ENCODE measurements at regions not wholly inside any gene's neighbourhood (a gene's known extent, or its start where the extent isn't known, plus 50 kb on each side); places are given as distances from the start of the nearest gene placed in this dataset.
"Not testable (repeated sequence)": the region's sequence is repeated elsewhere in the genome, so short reads cannot be mapped to it uniquely, and the experiment has no call there.

DNA sequence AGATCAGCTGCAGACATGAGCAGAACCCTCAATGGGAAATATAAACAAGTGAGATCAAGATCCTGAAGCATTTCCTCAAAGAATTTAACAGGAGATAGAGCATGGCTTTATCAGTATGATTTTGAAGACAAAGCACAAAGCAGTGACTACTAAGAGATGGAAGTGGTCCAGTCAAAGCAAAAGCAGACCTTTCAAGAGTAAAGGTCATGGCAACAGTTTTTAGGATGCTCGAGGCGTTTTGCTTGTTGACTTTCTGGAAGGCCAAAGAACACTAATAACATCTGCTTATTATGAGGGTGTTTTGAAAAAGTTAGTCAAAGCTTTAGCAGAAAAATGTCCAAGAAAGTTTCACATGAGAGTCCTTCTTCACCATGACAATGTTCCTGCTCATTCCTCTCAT is 128.5 kb downstream of the KCNE4 start:
- H3K27ac ChIP-seq = no peak overlapping the region
- no peaks in the 10 kb centered on the region for H3K27me3 ChIP-seq (ENCODE audit: low read depth)
- intact Hi-C loops (cut with DNase I) = no loop called here
- no peaks in the 10 kb centered on the region for H3K9me3 ChIP-seq
- no peak overlapping the region for H3K4me3 ChIP-seq
- H3K36me3 ChIP-seq = no peaks in the 10 kb centered on the region
- no peak for DNase-seq
- TF ChIP-seq, protein P1, sequence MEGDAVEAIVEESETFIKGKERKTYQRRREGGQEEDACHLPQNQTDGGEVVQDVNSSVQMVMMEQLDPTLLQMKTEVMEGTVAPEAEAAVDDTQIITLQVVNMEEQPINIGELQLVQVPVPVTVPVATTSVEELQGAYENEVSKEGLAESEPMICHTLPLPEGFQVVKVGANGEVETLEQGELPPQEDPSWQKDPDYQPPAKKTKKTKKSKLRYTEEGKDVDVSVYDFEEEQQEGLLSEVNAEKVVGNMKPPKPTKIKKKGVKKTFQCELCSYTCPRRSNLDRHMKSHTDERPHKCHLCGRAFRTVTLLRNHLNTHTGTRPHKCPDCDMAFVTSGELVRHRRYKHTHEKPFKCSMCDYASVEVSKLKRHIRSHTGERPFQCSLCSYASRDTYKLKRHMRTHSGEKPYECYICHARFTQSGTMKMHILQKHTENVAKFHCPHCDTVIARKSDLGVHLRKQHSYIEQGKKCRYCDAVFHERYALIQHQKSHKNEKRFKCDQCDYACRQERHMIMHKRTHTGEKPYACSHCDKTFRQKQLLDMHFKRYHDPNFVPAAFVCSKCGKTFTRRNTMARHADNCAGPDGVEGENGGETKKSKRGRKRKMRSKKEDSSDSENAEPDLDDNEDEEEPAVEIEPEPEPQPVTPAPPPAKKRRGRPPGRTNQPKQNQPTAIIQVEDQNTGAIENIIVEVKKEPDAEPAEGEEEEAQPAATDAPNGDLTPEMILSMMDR (IDR thresholded peaks at IDR 0.05) = no peak
- no peaks in the 10 kb centered on the region for H3K4me1 ChIP-seq
- no peak for ATAC-seq

DNA sequence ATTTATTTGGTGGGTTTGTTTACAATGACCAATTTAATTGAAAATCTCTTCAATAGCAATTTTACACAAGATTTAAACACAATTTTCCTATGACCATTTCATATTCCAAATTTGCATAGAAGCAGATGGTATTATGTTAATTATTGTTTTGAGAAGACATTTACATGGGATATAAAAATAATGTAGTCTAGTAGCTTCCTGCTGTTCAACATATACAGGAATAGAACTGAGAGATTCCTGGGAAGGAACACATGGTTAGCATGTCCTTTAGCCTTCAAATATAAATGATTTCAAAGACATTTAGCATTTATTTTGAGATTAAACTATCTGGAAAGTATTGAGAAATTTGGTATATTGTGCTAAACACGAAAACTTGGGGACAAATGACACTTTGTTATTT is 129.6 kb downstream of the KCNE4 start:
- Histone ChIP-seq H3K36me3 (no peaks in the 10 kb centered on the region), H3K4me1 (no peaks in the 10 kb centered on the region), H3K27ac (no peak overlapping the region), H3K9me3 (no peaks in the 10 kb centered on the region), H3K27me3 (ENCODE audit: low read depth) (no peaks in the 10 kb centered on the region), H3K4me3 (no peak overlapping the region)
- no peak for ATAC-seq
- TF ChIP-seq, protein P1 (IDR thresholded peaks at IDR 0.05) = no peak
- intact Hi-C loops (cut with DNase I) = no loop called here
- no peak for DNase-seq

DNA sequence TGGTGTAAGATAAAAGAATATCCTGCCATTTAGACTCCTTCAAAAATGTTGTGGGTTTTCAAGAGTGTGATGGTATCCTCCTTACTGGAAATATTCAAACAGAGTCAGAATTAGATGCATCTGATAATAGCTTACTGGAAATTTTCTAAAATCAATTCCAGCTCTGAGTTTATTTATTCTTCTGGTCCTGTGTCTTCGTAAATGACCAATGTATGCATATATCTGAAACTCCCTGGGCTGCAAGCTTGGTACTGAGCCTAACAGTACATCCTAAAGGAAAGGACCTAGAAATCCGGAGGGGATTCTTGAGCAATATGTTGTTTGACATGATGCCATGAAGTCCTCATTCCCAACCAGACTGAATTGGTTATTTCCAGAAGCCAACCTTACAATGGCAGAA is 130.4 kb downstream of the KCNE4 start:
- no peaks in the 10 kb centered on the region for H3K9me3 ChIP-seq

DNA sequence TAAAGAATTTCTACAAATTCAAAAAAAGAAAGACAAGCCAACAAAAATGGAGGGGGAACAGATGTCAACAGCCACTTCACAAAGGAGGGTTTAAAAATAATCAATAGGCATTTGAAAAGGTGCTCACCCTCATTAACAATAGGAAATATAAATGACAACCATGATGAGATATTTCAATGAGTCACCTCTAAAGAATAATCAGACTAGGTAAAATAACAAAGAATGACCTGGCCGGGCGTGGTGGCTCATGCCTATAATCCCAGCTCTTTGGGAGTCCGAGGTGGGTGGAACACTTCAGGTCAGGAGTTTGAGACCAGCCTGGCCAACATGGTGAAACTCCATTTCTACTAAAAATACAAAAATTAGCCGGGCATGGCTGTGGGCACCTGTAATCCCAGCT is 133.6 kb downstream of the KCNE4 start:
- TF ChIP-seq, protein P1 (IDR thresholded peaks at IDR 0.05) = no peak
- ATAC-seq (no peak), DNase-seq (no peak)
- intact Hi-C loops (cut with DNase I) = no loop called here
- Histone ChIP-seq H3K27me3 (ENCODE audit: low read depth) (no peaks in the 10 kb centered on the region), H3K9me3 (no peaks in the 10 kb centered on the region), H3K4me3 (no peak overlapping the region), H3K4me1 (no peaks in the 10 kb centered on the region), H3K27ac (no peak overlapping the region), H3K36me3 (no peaks in the 10 kb centered on the region)

More for the DNA sequence above, 130.4 kb downstream of the KCNE4 start:
- Histone ChIP-seq H3K27ac (no peak overlapping the region), H3K4me1 (no peaks in the 10 kb centered on the region), H3K4me3 (no peak overlapping the region), H3K36me3 (no peaks in the 10 kb centered on the region), H3K27me3 (ENCODE audit: low read depth) (no peaks in the 10 kb centered on the region)
- no peak for ATAC-seq
- no peak for DNase-seq
- TF ChIP-seq, protein P1 (IDR thresholded peaks at IDR 0.05) = no peak
- intact Hi-C loops (cut with DNase I) = no loop called here

DNA sequence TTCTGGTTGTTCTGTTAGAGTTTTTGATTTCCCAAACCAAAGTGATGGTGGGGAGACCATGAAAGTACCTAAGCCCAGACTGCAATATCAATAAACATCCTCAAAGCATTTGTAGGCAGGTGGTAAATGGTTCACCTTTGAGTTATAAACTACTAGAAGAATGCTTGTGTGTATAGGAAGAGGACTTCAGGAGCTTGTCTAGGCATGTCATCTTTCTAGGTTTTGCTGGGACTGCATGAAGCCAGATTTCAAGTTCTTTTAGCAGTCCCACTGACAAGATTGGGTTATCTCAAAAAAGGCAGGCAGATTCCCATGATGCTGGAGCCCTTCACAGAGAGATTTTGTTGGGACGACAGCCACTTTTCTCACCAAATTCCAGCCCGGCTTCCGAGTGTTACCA is 135.3 kb downstream of the KCNE4 start:
- intact Hi-C loops (cut with DNase I) = no loop called here
- Histone ChIP-seq H3K4me3 (no peak overlapping the region), H3K27ac (no peak overlapping the region), H3K27me3 (ENCODE audit: low read depth) (no peaks in the 10 kb centered on the region), H3K4me1 (no peaks in the 10 kb centered on the region), H3K36me3 (no peaks in the 10 kb centered on the region), H3K9me3 (no peaks in the 10 kb centered on the region)
- DNase-seq (no peak), ATAC-seq (no peak)
- TF ChIP-seq, protein P1 (IDR thresholded peaks at IDR 0.05) = no peak

DNA sequence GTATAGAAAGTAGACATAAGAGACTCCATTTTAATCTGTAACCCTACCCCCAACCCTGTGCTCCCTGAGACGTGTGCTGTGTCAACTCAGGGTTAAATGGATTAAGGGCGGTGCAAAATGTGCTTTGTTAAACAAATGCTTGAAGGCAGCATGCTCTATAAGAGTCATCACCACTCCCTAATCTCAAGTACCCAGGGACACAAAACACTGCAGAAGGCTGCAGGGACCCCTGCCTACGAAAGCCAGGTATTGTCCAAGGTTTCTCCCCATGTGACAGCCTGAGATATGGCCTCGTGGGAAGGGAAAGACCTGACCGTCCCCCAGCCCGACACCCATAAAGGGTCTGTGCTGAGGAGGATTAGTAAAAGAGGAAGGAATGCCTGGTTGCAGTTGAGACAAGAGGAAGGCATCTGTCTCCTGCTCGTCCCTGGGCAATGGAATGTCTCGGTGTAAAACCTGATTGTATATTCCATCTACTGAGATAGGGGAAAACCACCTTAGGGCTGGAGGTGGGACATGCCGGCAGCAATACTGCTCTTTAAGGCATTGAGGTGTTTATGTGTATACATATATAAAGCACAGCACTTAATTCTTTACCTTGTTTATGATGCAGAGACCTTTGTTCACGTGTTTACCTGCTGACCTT is 138.7 kb downstream of the KCNE4 start:
- ATAC-seq; H3K4me3 ChIP-seq; DNase-seq; H3K4me1 ChIP-seq; H3K9me3 ChIP-seq; intact Hi-C loops (cut with DNase I); H3K27ac ChIP-seq; H3K36me3 ChIP-seq; H3K27me3 ChIP-seq (ENCODE audit: low read depth): not testable (repeated sequence)
